Neural cell (in vitro differentiated cells): ENCODE measurements at regions not wholly inside any gene's neighbourhood (a gene's known extent, or its start where the extent isn't known, plus 50 kb on each side); places are given as distances from the start of the nearest gene placed in this dataset.

ENCODE experiments used
- CTCF ChIP-seq: fragments of 450-650 bp; IDR thresholded peaks from 2 replicates; pipeline ENCODE4 v1.5.1; 2014; ENCODE audit warnings: antibody characterized with exemption, mild to moderate bottlenecking, moderate library complexity; ENCODE audit not compliant: poor library complexity, severe bottlenecking
- EP300 ChIP-seq: fragments of 450-650 bp; conservative IDR thresholded peaks from 2 replicates; pipeline ENCODE4 v1.6.1; 2014; ENCODE audit warnings: antibody characterized with exemption, mild to moderate bottlenecking, moderate library complexity; ENCODE audit not compliant: poor library complexity, severe bottlenecking
- EZH2 ChIP-seq: fragments of 200-600, 300-800 bp; shearing (Covaris generic), sonication (generic); IDR thresholded peaks from 2 replicates; pipeline ENCODE4 v1.6.1; 2014; ENCODE audit warnings: antibody characterized with exemption, low read length, borderline replicate concordance, mild to moderate bottlenecking; ENCODE audit not compliant: insufficient read depth, poor library complexity, severe bottlenecking
- RAD21 ChIP-seq: fragments of 450-650 bp; conservative IDR thresholded peaks from 2 replicates; pipeline ENCODE4 v1.6.1; 2014; ENCODE audit warnings: antibody characterized with exemption, mild to moderate bottlenecking, moderate library complexity

DNA sequence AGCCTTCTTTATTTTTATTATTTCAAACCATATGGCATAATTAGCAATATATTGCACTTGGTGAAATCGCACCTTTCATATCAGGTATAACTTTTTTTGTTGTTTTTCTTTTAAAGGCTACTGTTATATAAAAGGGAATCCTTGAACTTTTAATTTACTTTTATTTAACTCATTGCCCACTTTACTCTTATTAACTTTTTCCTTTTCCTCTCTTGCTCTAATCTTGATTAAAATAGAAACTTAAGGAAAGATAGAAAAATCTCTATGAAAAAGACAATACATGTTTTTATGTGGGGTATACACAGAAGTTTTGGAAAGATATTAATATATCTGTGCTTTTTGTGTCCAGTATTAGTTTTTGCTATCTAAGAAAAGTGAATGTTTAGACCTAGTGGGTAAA, 805.8 kb downstream of the USP25 start:
- no peak for TF ChIP-seq CTCF
- no peak for TF ChIP-seq EZH2
- TF ChIP-seq EP300 = no peak
- no peak for TF ChIP-seq RAD21
